Hepatocyte (in vitro differentiated cells): ENCODE measurements at regions not wholly inside any gene's neighbourhood (a gene's known extent, or its start where the extent isn't known, plus 50 kb on each side); places are given as distances from the start of the nearest gene placed in this dataset.

Experiments
- DNase-seq: peaks from one replicate; pipeline ENCODE4 v3.0.0-alpha.2; 2016; ENCODE audit warnings: low spot score
- H2AFZ ChIP-seq: fragments of 200-600 bp; sonication (generic); 2 replicates; pipeline ENCODE4 v1.6.0; 2016; ENCODE audit warnings: antibody characterized with exemption, mild to moderate bottlenecking
- H3K27ac ChIP-seq: fragments of 200-600 bp; sonication (generic); 2 replicates; pipeline ENCODE4 v1.5.1; 2016; ENCODE audit warnings: mild to moderate bottlenecking
- H3K27me3 ChIP-seq: fragments of 200-600 bp; sonication (generic); 2 replicates; pipeline ENCODE4 v1.6.1; 2016
- H3K36me3 ChIP-seq: fragments of 200-600 bp; sonication (generic); replicated peaks from 2 replicates; pipeline ENCODE4 v1.5.1; 2016; ENCODE audit warnings: low read depth; ENCODE audit not compliant: insufficient read depth
- H3K4me1 ChIP-seq: fragments of 200-600 bp; sonication (generic); 2 replicates; pipeline ENCODE4 v1.5.1; 2016; ENCODE audit warnings: mild to moderate bottlenecking, moderate library complexity; ENCODE audit not compliant: insufficient read depth
- H3K4me2 ChIP-seq: fragments of 200-600 bp; sonication (generic); 2 replicates; pipeline ENCODE4 v1.6.0; 2016
- H3K4me3 ChIP-seq: fragments of 200-600 bp; sonication (generic); 2 replicates; pipeline ENCODE4 v1.5.1; 2016; ENCODE audit warnings: mild to moderate bottlenecking
- H3K79me2 ChIP-seq: fragments of 200-600 bp; sonication (generic); 2 replicates; pipeline ENCODE4 v1.6.0; 2017; ENCODE audit warnings: mild to moderate bottlenecking
- H3K9me2 ChIP-seq: fragments of 200-600 bp; sonication (generic); replicated peaks from 2 replicates; pipeline ENCODE4 v1.6.0; 2017; ENCODE audit warnings: mild to moderate bottlenecking; ENCODE audit not compliant: insufficient read depth
- H3K9me3 ChIP-seq: fragments of 200-600 bp; sonication (generic); 2 replicates; pipeline ENCODE4 v1.5.1; 2016; ENCODE audit warnings: low read depth, mild to moderate bottlenecking
- H4K20me1 ChIP-seq: fragments of 200-600 bp; sonication (generic); 2 replicates; pipeline ENCODE4 v1.6.0; 2016; ENCODE audit warnings: mild to moderate bottlenecking; ENCODE audit not compliant: insufficient read depth, poor library complexity, severe bottlenecking
- CTCF ChIP-seq: fragments of 200-600 bp; sonication (generic); IDR thresholded peaks from 2 replicates; pipeline ENCODE4 v1.5.1; 2016; ENCODE audit warnings: antibody characterized with exemption, mild to moderate bottlenecking; ENCODE audit not compliant: poor library complexity
- EZH2 ChIP-seq: fragments of 200-600 bp; sonication (generic); IDR thresholded peaks from 2 replicates; pipeline ENCODE4 v1.6.1; 2016; ENCODE audit warnings: antibody characterized with exemption, mild to moderate bottlenecking, borderline replicate concordance
- EZH2phosphoT487 ChIP-seq: fragments of 200-600 bp; sonication (generic); IDR thresholded peaks from one replicate; pipeline ENCODE4 v1.6.1; 2018; ENCODE audit warnings: antibody characterized with exemption, mild to moderate bottlenecking, low read depth, moderate library complexity; ENCODE audit not compliant: unreplicated experiment, severe bottlenecking
- WGBS: methylation state at CpG from one replicate; pipeline ENCODE4 v1.1.6; 2016; ENCODE audit warnings: low lambda C conversion rate; ENCODE audit errors: missing lambda C conversion rate; 5-methylcytosine and 5-hydroxymethylcytosine counted together

GRCh38 chr2:145723872-145724271, 1204.0 kb upstream of the ZEB2 start:
- H3K9me2 ChIP-seq: no peaks in the 10 kb centered on the region
- H4K20me1 ChIP-seq: no peaks in the 10 kb centered on the region
- H3K27me3 ChIP-seq: no peaks in the 10 kb centered on the region
- H3K79me2 ChIP-seq: no peaks in the 10 kb centered on the region
- H2AFZ ChIP-seq: no peak overlapping the region
- no peak overlapping the region for H3K4me3 ChIP-seq
- H3K4me1 ChIP-seq: no peaks in the 10 kb centered on the region
- no peak for DNase-seq
- H3K9me3 ChIP-seq: no peaks in the 10 kb centered on the region
- no peaks in the 10 kb centered on the region for H3K36me3 ChIP-seq
- no peak overlapping the region for H3K4me2 ChIP-seq
- TF ChIP-seq EZH2: no peak
- no peak for TF ChIP-seq CTCF
- no peak for TF ChIP-seq EZH2phosphoT487
- 91% methylated on average over 5 of the region's 5 CpGs for WGBS
- no peak overlapping the region for H3K27ac ChIP-seq

GRCh38 chr2:145721681-145722080, 1201.8 kb upstream of the ZEB2 start:
- TF ChIP-seq EZH2: no peak
- TF ChIP-seq EZH2phosphoT487: no peak
- no peak for TF ChIP-seq CTCF
- no peaks in the 10 kb centered on the region for H3K27me3 ChIP-seq
- H3K27ac ChIP-seq: no peak overlapping the region
- no peaks in the 10 kb centered on the region for H4K20me1 ChIP-seq
- no peaks in the 10 kb centered on the region for H3K9me3 ChIP-seq
- no peak overlapping the region for H3K4me2 ChIP-seq
- no peaks in the 10 kb centered on the region for H3K9me2 ChIP-seq
- no peaks in the 10 kb centered on the region for H3K79me2 ChIP-seq
- no peaks in the 10 kb centered on the region for H3K36me3 ChIP-seq
- H3K4me1 ChIP-seq: no peaks in the 10 kb centered on the region
- no peak for DNase-seq
- H2AFZ ChIP-seq: no peak overlapping the region
- no peak overlapping the region for H3K4me3 ChIP-seq
- 100% methylated on average over 1 of the region's 1 CpG for WGBS

- no peaks in the 10 kb centered on the region for H4K20me1 ChIP-seq
- no peak overlapping the region for H3K4me3 ChIP-seq
- no peak overlapping the region for H2AFZ ChIP-seq
- H3K9me3 ChIP-seq: no peaks in the 10 kb centered on the region
- H3K79me2 ChIP-seq: no peaks in the 10 kb centered on the region
- H3K27ac ChIP-seq: no peak overlapping the region
- H3K27me3 ChIP-seq: no peaks in the 10 kb centered on the region
- TF ChIP-seq CTCF (no peak), EZH2 (no peak), EZH2phosphoT487 (no peak)
- no peaks in the 10 kb centered on the region for H3K36me3 ChIP-seq
- H3K4me1 ChIP-seq: no peaks in the 10 kb centered on the region
- H3K9me2 ChIP-seq: no peaks in the 10 kb centered on the region
- no peak overlapping the region for H3K4me2 ChIP-seq
- 88% methylated on average over 2 of the region's 2 CpGs for WGBS
- no peak for DNase-seq
These were observed 1195.7 kb upstream of the ZEB2 start for GRCh38 chr2:145715601-145716000.

GRCh38 chr2:145710303-145710702, 1190.4 kb upstream of the ZEB2 start:
- 94% methylated on average over 2 of the region's 2 CpGs for WGBS
- no peaks in the 10 kb centered on the region for H3K79me2 ChIP-seq
- no peak overlapping the region for H2AFZ ChIP-seq
- no peaks in the 10 kb centered on the region for H3K36me3 ChIP-seq
- TF ChIP-seq EZH2 (no peak), CTCF (no peak), EZH2phosphoT487 (no peak)
- no peak overlapping the region for H3K4me2 ChIP-seq
- H4K20me1 ChIP-seq: no peaks in the 10 kb centered on the region
- H3K9me2 ChIP-seq: no peaks in the 10 kb centered on the region
- H3K27me3 ChIP-seq: no peaks in the 10 kb centered on the region
- no peak overlapping the region for H3K27ac ChIP-seq
- DNase-seq: no peak
- no peak overlapping the region for H3K4me3 ChIP-seq
- H3K4me1 ChIP-seq: no peaks in the 10 kb centered on the region
- no peaks in the 10 kb centered on the region for H3K9me3 ChIP-seq
